GM12864 (cell line): ENCODE measurements at regions not wholly inside any gene's neighbourhood (a gene's known extent, or its start where the extent isn't known, plus 50 kb on each side); places are given as distances from the start of the nearest gene placed in this dataset.

Experiments used
- DNase-seq: peaks from one replicate; pipeline ENCODE4 v3.0.0-alpha.2; 2011; ENCODE audit warnings: low read depth
- H3K4me3 ChIP-seq: 2 replicates; pipeline ENCODE4 v1.5.1; 2011; ENCODE audit warnings: mild to moderate bottlenecking, low read depth, low read length, control low read depth
- CTCF ChIP-seq: IDR thresholded peaks from 2 replicates; pipeline ENCODE4 v1.5.1; 2011; ENCODE audit warnings: low read depth, mild to moderate bottlenecking, moderate library complexity, low read length, control low read depth, inconsistent platforms; ENCODE audit errors: missing control alignments

- DNase-seq, result peak; percentile 88
- no peak for TF ChIP-seq CTCF
- H3K4me3 ChIP-seq, result no peak overlapping the region
Measured at GRCh38 chr15:31262901-31263671, 63.5 kb upstream of the KLF13 start.

- TF ChIP-seq CTCF, result no peak
- no peak overlapping the region for H3K4me3 ChIP-seq
- DNase-seq, result peak; percentile 67
Measured at GRCh38 chr15:31263751-31264558, 62.7 kb upstream of the KLF13 start.

DNA sequence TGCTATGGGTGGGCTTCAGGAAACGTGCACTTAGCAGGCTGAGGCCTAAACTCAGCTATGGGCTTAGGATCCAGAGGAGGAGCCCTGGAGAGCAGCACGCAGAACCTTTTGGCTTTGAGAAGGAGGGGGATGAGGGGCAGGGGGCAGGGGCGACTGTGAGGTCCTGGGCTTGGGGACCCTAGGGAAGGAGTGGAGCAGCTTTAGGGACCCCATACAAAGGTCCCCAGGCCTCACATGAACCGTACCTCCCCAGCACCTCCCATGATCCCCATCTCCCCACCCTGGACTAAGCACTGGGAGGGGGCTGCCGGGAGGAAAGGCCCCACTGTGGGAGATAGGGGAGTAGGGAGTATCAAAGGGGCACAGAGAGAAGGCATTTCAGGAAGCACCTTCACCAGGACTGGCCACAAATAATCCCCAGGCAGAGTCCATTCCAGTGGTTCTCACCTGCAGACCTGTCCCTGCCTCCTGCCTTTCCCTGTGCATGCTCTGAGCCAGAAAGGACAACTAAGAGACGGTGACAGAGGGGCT, 62.0 kb upstream of the KLF13 start:
- no peak for DNase-seq
- TF ChIP-seq CTCF, result no peak
- H3K4me3 ChIP-seq, result no peak overlapping the region

GRCh38 chr15:31265090-31265870, 61.4 kb upstream of the KLF13 start:
- no peak for TF ChIP-seq CTCF
- no peak overlapping the region for H3K4me3 ChIP-seq
- DNase-seq, result no peak

DNA sequence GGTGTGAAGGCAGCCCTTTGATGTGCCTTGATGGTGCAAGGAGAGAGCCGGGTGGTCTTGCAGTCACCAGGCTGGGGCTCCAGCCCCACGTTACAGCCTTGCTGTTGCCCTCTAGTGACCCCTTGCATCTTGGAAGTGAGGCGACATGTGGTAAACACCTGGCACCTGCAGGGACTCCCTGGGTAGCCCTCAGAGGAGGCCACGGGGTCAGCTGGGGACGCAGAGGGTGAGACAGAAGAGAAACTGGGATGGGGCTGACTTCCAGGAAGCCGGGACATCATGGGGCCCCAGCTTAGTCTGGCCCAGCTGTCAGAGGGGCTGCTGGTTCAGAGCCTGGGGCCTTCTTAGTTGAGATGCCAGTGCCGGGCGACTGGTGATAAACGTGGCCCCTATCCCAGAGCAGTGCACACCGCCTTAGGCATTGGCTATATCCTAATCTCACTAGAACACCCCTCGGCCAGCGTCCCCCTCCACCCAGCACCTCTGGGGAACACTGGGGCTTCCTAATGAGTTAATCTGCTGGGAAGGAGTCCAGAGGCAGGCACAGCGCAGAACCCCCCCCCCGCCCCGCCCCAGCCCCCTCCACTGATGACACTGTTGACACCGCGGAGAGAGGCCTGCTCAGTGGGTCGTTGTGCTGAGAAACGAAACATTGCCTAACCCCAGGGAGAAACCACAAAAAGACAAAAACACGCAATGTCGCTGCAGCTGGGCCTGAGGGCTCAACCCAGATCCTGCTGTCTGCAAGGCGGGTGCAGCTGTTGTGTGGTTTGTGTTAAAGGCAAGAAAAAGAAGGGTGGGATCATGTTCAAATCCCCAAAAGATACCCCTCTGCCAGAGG, 60.5 kb upstream of the KLF13 start:
- DNase-seq, result peak; percentile 94
- H3K4me3 ChIP-seq, result no peak overlapping the region
- no peak for TF ChIP-seq CTCF

GRCh38 chr15:31266712-31267111, 59.9 kb upstream of the KLF13 start:
- H3K4me3 ChIP-seq, result no peak overlapping the region
- no peak for DNase-seq
- no peak for TF ChIP-seq CTCF
